H9 (cell line): ENCODE measurements at regions not wholly inside any gene's neighbourhood (a gene's known extent, or its start where the extent isn't known, plus 50 kb on each side); places are given as distances from the start of the nearest gene placed in this dataset.

Experiments
- DNase-seq: peaks from one replicate; pipeline ENCODE4 v3.0.0-alpha.2; 2017
- H2AFZ ChIP-seq: one replicate; pipeline ENCODE4 v1.6.1; 2013; ENCODE audit warnings: mild to moderate bottlenecking, low read length, control low read depth, moderate library complexity
- H2AK5ac ChIP-seq: 2 replicates; pipeline ENCODE4 v1.6.1; 2013; ENCODE audit warnings: low read length, control low read depth, mixed read lengths; ENCODE audit not compliant: insufficient read length
- H2BK120ac ChIP-seq: one replicate; pipeline ENCODE4 v1.6.1; 2013; ENCODE audit warnings: low read depth, mild to moderate bottlenecking, low read length, control low read depth, inconsistent platforms; ENCODE audit not compliant: poor library complexity, severe bottlenecking
- H2BK12ac ChIP-seq: 2 replicates; pipeline ENCODE4 v1.6.1; 2013; ENCODE audit warnings: low read length, control low read depth, mixed read lengths, low read depth; ENCODE audit not compliant: insufficient read length
- H2BK15ac ChIP-seq: 2 replicates; pipeline ENCODE4 v1.6.1; 2013; ENCODE audit warnings: low read depth, low read length, control low read depth
- H2BK20ac ChIP-seq: one replicate; pipeline ENCODE4 v1.6.1; 2013; ENCODE audit warnings: low read depth, mild to moderate bottlenecking, low read length, control low read depth, inconsistent platforms; ENCODE audit not compliant: poor library complexity, severe bottlenecking
- H2BK5ac ChIP-seq: 2 replicates; pipeline ENCODE4 v1.6.1; 2013; ENCODE audit warnings: low read length, control low read depth, mixed read lengths; ENCODE audit not compliant: insufficient read length
- H3K14ac ChIP-seq: 2 replicates; pipeline ENCODE4 v1.6.1; 2013; ENCODE audit warnings: low read length, control low read depth; ENCODE audit not compliant: insufficient read depth
- H3K18ac ChIP-seq: 2 replicates; pipeline ENCODE4 v1.6.1; 2013; ENCODE audit warnings: low read depth, mild to moderate bottlenecking, mixed read lengths, low read length, control low read depth; ENCODE audit not compliant: insufficient read length
- H3K23ac ChIP-seq: 2 replicates; pipeline ENCODE4 v1.6.1; 2013; ENCODE audit warnings: low read length, control low read depth, mixed read lengths, low read depth; ENCODE audit not compliant: insufficient read length
- H3K23me2 ChIP-seq: 2 replicates; pipeline ENCODE4 v1.6.1; 2013; ENCODE audit warnings: low read depth, mild to moderate bottlenecking, mixed read lengths, low read length, control low read depth; ENCODE audit not compliant: insufficient read length, poor library complexity, severe bottlenecking
- H3K27ac ChIP-seq: 2 replicates; pipeline ENCODE4 v1.5.1; 2013; ENCODE audit warnings: low read length, control low read depth, mixed read lengths, low read depth; ENCODE audit not compliant: insufficient read length
- H3K27me3 ChIP-seq: 2 replicates; pipeline ENCODE4 v1.6.1; 2013; ENCODE audit warnings: low read length, control low read depth, inconsistent platforms; ENCODE audit not compliant: insufficient read depth
- H3K4ac ChIP-seq: 2 replicates; pipeline ENCODE4 v1.6.1; 2013; ENCODE audit warnings: low read depth, mild to moderate bottlenecking, control low read depth, inconsistent platforms, low read length, moderate library complexity
- H3K4me1 ChIP-seq: 2 replicates; pipeline ENCODE4 v1.6.1; 2013; ENCODE audit warnings: low read length, control low read depth, inconsistent platforms; ENCODE audit not compliant: insufficient read depth
- H3K4me2 ChIP-seq: 2 replicates; pipeline ENCODE4 v1.6.1; 2013; ENCODE audit warnings: low read length, control low read depth, mixed read lengths; ENCODE audit not compliant: insufficient read length, insufficient read depth
- H3K56ac ChIP-seq: 2 replicates; pipeline ENCODE4 v1.6.1; 2013; ENCODE audit warnings: low read depth, mild to moderate bottlenecking, mixed read lengths, low read length, control low read depth; ENCODE audit not compliant: insufficient read length
- H3K79me1 ChIP-seq: 2 replicates; pipeline ENCODE4 v1.6.1; 2013; ENCODE audit warnings: low read depth, mild to moderate bottlenecking, moderate library complexity, low read length, control low read depth, inconsistent platforms; ENCODE audit not compliant: insufficient read depth, poor library complexity, severe bottlenecking
- H3K79me2 ChIP-seq: 2 replicates; pipeline ENCODE4 v1.6.1; 2013; ENCODE audit warnings: low read length, control low read depth, inconsistent platforms; ENCODE audit not compliant: insufficient read depth
- H3K9ac ChIP-seq: 2 replicates; pipeline ENCODE4 v1.6.1; 2013; ENCODE audit warnings: low read length, control low read depth, mixed read lengths; ENCODE audit not compliant: insufficient read length; ENCODE audit errors: extremely low read depth
- H3K9me3 ChIP-seq: one replicate; pipeline ENCODE4 v1.6.1; 2013; ENCODE audit warnings: low read depth, low read length, inconsistent platforms; ENCODE audit not compliant: control insufficient read depth
- H3T11ph ChIP-seq: one replicate; pipeline ENCODE4 v1.6.1; 2013; ENCODE audit warnings: mild to moderate bottlenecking, low read length, control low read depth, inconsistent platforms
- H4K20me1 ChIP-seq: one replicate; pipeline ENCODE4 v1.6.1; 2013; ENCODE audit not compliant: control insufficient read depth, insufficient read length, insufficient read depth
- H4K5ac ChIP-seq: 2 replicates; pipeline ENCODE4 v1.6.1; 2013; ENCODE audit warnings: low read depth, mild to moderate bottlenecking, mixed read lengths, low read length, control low read depth; ENCODE audit not compliant: insufficient read length
- H4K8ac ChIP-seq: replicated peaks from 2 replicates; pipeline ENCODE4 v1.6.1; 2013; ENCODE audit warnings: low read length, control low read depth, mixed read lengths, low read depth; ENCODE audit not compliant: insufficient read length
- H4K91ac ChIP-seq: 2 replicates; pipeline ENCODE4 v1.6.1; 2013; ENCODE audit warnings: low read depth, mild to moderate bottlenecking, moderate library complexity, mixed read lengths, low read length, control low read depth; ENCODE audit not compliant: insufficient read length
- H3K27ac Mint-ChIP-seq, 3 experiments: 2 replicates in 2 of 3; 3 replicates in 1 of 3; pipeline ENCODE4 v1.8.0; 2020 to 2021; ENCODE audit warnings: mixed read lengths in 3 of 3, mild to moderate bottlenecking in 1 of 3, moderate library complexity in 1 of 3
- H3K27me3 Mint-ChIP-seq: 2 replicates; pipeline ENCODE4 v1.8.0; 2021; ENCODE audit warnings: low read depth, mild to moderate bottlenecking, moderate library complexity, mixed read lengths
- H3K36me3 Mint-ChIP-seq, 3 experiments: 2 replicates in 2 of 3; 3 replicates in 1 of 3; pipeline ENCODE4 v1.8.0; 2020 to 2021; ENCODE audit warnings: low read depth in 3 of 3, mixed read lengths in 3 of 3; ENCODE audit not compliant: insufficient read depth in 1 of 3
- H3K4me1 Mint-ChIP-seq, 2 experiments: 2 replicates each; pipeline ENCODE4 v1.8.0; 2020; ENCODE audit warnings: mixed read lengths in 2 of 2
- H3K4me3 Mint-ChIP-seq, 2 experiments: 2 replicates in 1 of 2; 3 replicates in 1 of 2; pipeline ENCODE4 v1.8.0; 2020 to 2021; ENCODE audit warnings: mild to moderate bottlenecking in 2 of 2, mixed read lengths in 2 of 2, moderate library complexity in 1 of 2
- H3K9me3 Mint-ChIP-seq, 2 experiments: 2 replicates in 1 of 2; 3 replicates in 1 of 2; pipeline ENCODE4 v1.8.0; 2020; ENCODE audit warnings: mild to moderate bottlenecking in 2 of 2, mixed read lengths in 2 of 2, moderate library complexity in 1 of 2
- CTCF ChIP-seq: fragments of 200-600 bp; sonication (generic); conservative IDR thresholded peaks from 3 replicates; pipeline ENCODE4 v1.8.0; 2021; ENCODE audit warnings: antibody characterized with exemption, mild to moderate bottlenecking
- WGBS: extraction: QIAGEN DNeasy Blood & Tissue Kit; methylation state at CpG from one replicate; pipeline ENCODE4 v1.1.7; 2013; ENCODE audit warnings: missing lambda C conversion rate, low lambda C conversion rate, mixed read lengths; ENCODE audit not compliant: insufficient read length; ENCODE audit errors: extremely low coverage; 5-methylcytosine and 5-hydroxymethylcytosine counted together

- Histone ChIP-seq H3K79me2 (no peaks in the 10 kb centered on the region), H3K23ac (no peak overlapping the region), H3K23me2 (no peaks in the 10 kb centered on the region), H2BK15ac (no peak overlapping the region), H3K4me1 (no peaks in the 10 kb centered on the region), H4K8ac (no peak overlapping the region), H3K4ac (no peak overlapping the region), H3K4me2 (no peak overlapping the region), H4K5ac (no peak overlapping the region), H3K79me1 (no peaks in the 10 kb centered on the region), H2AK5ac (no peak overlapping the region), H3T11ph (no peak overlapping the region), H3K14ac (no peak overlapping the region), H3K56ac (no peak overlapping the region), H2BK5ac (no peak overlapping the region), H3K27me3 (no peaks in the 10 kb centered on the region), H2BK120ac (no peak overlapping the region), H3K9ac (no peak overlapping the region), H2BK20ac (no peak overlapping the region), H3K27ac (no peak overlapping the region), H4K91ac (no peak overlapping the region), H2AFZ (no peak overlapping the region), H4K20me1 (no peaks in the 10 kb centered on the region), H3K18ac (no peak overlapping the region), H3K9me3 (no peaks in the 10 kb centered on the region), H2BK12ac (no peak overlapping the region)
- no peak for TF ChIP-seq CTCF
- DNase-seq = no peak
- Mint-ChIP-seq H3K4me1 (peaks cover 3 to 8% of the 10 kb centered on the region in 2 experiments; a peak in 2 of 4 replicates), H3K27me3 (no peaks in the 10 kb centered on the region), H3K36me3 (no peaks in the 10 kb centered on the region), H3K4me3 (no peak overlapping the region), H3K9me3 (no peaks in the 10 kb centered on the region), H3K27ac (no peak overlapping the region)
- no CpG with 5 or more reads among the region's 1 CpG for WGBS
These were observed 173.5 kb upstream of the SEMA3A start for GRCh38 chr7:84368122-84368521.
